ENCODE measurements at regions not wholly inside any gene's neighbourhood (a gene's known extent, or its start where the extent isn't known, plus 50 kb on each side); places are given as distances from the start of the nearest gene placed in this dataset.

DNA sequence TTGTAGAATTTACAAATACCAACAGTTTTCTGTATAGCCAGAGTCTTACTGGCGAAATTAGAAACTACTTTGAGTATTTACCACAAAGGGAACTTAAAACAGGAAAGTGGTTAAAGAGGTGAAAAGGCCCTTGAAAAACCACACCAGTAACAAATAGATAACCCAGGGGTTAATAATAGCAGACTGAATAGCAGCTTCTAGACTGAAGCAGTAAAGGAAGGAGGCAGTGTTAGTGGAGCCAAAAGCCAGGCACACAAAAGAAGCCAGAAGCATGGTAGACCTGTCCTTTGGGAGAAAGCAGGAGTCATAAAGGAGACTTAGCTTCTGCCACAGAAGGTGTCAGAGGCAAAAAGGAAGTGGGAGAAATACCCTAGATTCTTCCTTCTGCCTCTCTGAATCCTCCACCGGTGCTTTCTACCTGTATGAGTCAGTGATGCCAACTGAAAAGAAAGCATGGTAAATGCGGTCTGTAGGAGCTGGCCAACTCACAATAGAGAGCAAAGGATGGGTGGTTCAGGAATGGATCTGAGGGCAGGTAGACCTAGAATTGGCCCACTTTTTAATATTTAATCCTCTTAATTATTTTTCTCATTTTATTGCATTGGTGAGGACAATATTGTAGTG is 97.3 kb downstream of the ARL6IP6 start:
- FAIRE-seq (no peak), DNase-seq (ENCODE audit: insufficient read length, low spot score) (no peak)

DNA sequence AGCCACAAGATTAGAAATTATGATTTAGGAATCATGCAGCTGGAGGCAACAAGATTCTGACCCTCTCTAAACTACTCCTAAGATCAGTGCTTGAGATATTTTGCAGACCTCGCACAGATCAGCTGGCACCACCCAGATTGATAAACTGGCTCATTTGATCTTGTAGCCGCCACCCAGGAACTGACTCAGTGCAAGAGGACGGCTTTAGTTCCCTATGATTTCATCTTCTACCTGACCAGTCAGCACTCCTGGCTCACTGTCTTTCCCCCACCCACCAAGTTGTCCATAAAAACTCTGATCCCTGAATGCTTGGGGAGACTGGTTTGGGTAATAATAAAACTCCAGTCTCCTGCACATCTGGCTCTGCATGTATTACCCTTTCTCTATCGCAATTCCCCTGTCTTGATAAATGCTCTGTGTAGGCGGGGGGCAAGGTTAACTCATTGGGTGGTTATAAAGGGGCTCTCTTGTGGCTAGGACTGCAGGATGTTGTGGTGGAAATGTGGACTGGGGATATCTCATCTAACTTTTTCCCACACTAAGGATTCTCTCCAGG is 96.1 kb downstream of the ARL6IP6 start:
- DNase-seq (ENCODE audit: insufficient read length, low spot score), result no peak
- no peak for FAIRE-seq

DNA sequence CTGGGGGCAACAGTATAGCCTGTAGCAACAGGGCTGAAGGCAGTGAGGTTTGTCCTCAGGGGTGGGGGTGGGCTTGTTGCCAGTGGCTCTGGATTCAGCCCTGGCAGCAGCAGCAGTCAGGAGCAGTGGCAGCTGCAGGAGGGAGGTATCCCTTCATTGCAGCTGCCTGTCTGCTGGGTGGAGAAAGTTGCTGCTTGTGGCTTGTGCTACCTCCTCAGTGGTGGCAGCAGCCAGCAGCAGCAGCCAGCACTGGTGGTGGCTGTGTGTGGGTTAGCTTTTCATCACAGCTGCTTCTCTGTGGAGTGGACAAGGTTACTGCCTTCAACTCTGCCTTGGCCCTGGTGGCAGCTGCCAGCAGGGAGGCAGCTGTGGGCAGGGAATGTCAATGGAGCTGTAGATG is 94.9 kb downstream of the ARL6IP6 start:
- no peak for DNase-seq (ENCODE audit: insufficient read length, low spot score)
- no peak for FAIRE-seq

All from HTR-8/SVneo (cell line).